GM12878 (cell line): ENCODE measurements at regions not wholly inside any gene's neighbourhood (a gene's known extent, or its start where the extent isn't known, plus 50 kb on each side); places are given as distances from the start of the nearest gene placed in this dataset.

Source experiments
- ATAC-seq: fragments of 200-7000 bp; cut with Tn5 transposase; 3 replicates; pipeline ENCODE4 v1.9.1; 2020; ENCODE audit warnings: mild to moderate bottlenecking, moderate library complexity
- BruUV-seq: library from RNA; stranded (reverse); fragments of 400-500 nt; replicated peaks from 2 replicates; lab custom pipeline; 2021; lab: Mats Ljungman, UMichigan
- CTCF ChIA-PET: fragments of 300-600 bp; sonication (Branson Sonifier 250); formaldehyde crosslinking; extraction: SDS; loops from one replicate; lab custom pipeline; 2021; ENCODE audit warnings: inconsistent platforms; lab: Yijun Ruan, JAX
- POLR2A ChIA-PET: fragments of 350-600 bp; formaldehyde crosslinking; extraction: SDS; loops from one replicate; lab custom pipeline; 2021; ENCODE audit warnings: inconsistent platforms; lab: Charles Lee
- RAD21 ChIA-PET: fragments of 300-600 bp; sonication (Branson Sonifier 250); formaldehyde crosslinking; loops from one replicate; lab custom pipeline; 2023; ENCODE audit warnings: antibody characterized with exemption; ENCODE audit not compliant: unreplicated experiment; lab: Charles Lee
- SMC1A ChIA-PET: fragments of 300-600 bp; sonication (Branson Sonifier 250); formaldehyde crosslinking; loops from one replicate; lab custom pipeline; 2023; ENCODE audit not compliant: unreplicated experiment, uncharacterized antibody; lab: Charles Lee
- DNase-seq: peaks from one replicate; pipeline ENCODE4 v3.0.0-alpha.2; 2011; ENCODE audit warnings: low read depth, low spot score
- FAIRE-seq: peaks from 3 replicates; lab custom pipeline; 2011; peaks lifted over from hg19 to GRCh38; lab: Jason Lieb, UNC
- H2AFZ ChIP-seq: 2 replicates; pipeline ENCODE4 v1.6.0; 2011; ENCODE audit warnings: low read depth, low read length, control low read depth; ENCODE audit not compliant: control insufficient read depth
- H3K27ac ChIP-seq: 2 replicates; pipeline ENCODE4 v1.5.1; 2011; ENCODE audit warnings: control low read depth; ENCODE audit not compliant: control insufficient read depth, insufficient read depth
- H3K27me3 ChIP-seq, 2 experiments: replicated peaks in 1 of 2; 2 replicates each; pipeline versions ENCODE4 v1.6.0 to v1.6.1; 2011; ENCODE audit warnings: low read length in 1 of 2; ENCODE audit not compliant: control insufficient read depth in 2 of 2, insufficient read depth in 2 of 2
- H3K36me3 ChIP-seq, 2 experiments: 2 replicates each; pipeline ENCODE4 v1.5.1; 2011; ENCODE audit warnings: low read length in 1 of 2; ENCODE audit not compliant: control insufficient read depth in 2 of 2, insufficient read depth in 2 of 2
- H3K4me1 ChIP-seq: 2 replicates; pipeline ENCODE4 v1.6.1; 2011; ENCODE audit warnings: mild to moderate bottlenecking, low read length, moderate library complexity, mixed read lengths; ENCODE audit not compliant: control insufficient read depth, insufficient read depth
- H3K4me2 ChIP-seq: 2 replicates; pipeline ENCODE4 v1.6.0; 2011; ENCODE audit warnings: control low read depth; ENCODE audit not compliant: control insufficient read depth, insufficient read depth
- H3K4me3 ChIP-seq: fragments of 200-600 bp; sonication (generic); 2 replicates; pipeline ENCODE4 v1.5.1; 2016
- H3K79me2 ChIP-seq: 2 replicates; pipeline ENCODE4 v1.6.0; 2011; ENCODE audit warnings: low read length; ENCODE audit not compliant: control insufficient read depth, insufficient read depth
- H3K9ac ChIP-seq: 2 replicates; pipeline ENCODE4 v1.8.0; 2011; ENCODE audit warnings: low read length, control low read depth, mixed read lengths; ENCODE audit not compliant: control insufficient read depth, insufficient read depth
- H3K9me3 ChIP-seq: replicated peaks from 3 replicates; pipeline ENCODE4 v1.5.1; 2011; ENCODE audit warnings: mild to moderate bottlenecking, low read length; ENCODE audit not compliant: control insufficient read depth, insufficient read depth
- H4K20me1 ChIP-seq: 2 replicates; pipeline ENCODE4 v1.6.0; 2011; ENCODE audit not compliant: control insufficient read depth, insufficient read depth
- ATF7 ChIP-seq: fragments of 450-650 bp; IDR thresholded peaks from 2 replicates; pipeline ENCODE4 v1.6.1; 2016; ENCODE audit warnings: low read depth, mild to moderate bottlenecking
- BCL11A ChIP-seq: IDR thresholded peaks from 2 replicates; pipeline ENCODE4 v1.6.1; 2011; ENCODE audit warnings: low read depth, low read length
- DPF2 ChIP-seq: fragments of 450-650 bp; IDR thresholded peaks from 2 replicates; pipeline ENCODE4 v1.6.1; 2017; ENCODE audit warnings: mild to moderate bottlenecking
- MTA2 ChIP-seq: fragments of 450-650 bp; IDR thresholded peaks from 2 replicates; pipeline ENCODE4 v1.6.1; 2016; ENCODE audit warnings: low read depth, mild to moderate bottlenecking, moderate library complexity
- PAX8 ChIP-seq: fragments of 450-650 bp; IDR thresholded peaks from 2 replicates; pipeline ENCODE4 v1.6.1; 2017; ENCODE audit warnings: mild to moderate bottlenecking, moderate library complexity
- POU2F2 ChIP-seq: IDR thresholded peaks from 3 replicates; pipeline ENCODE4 v1.6.1; 2011; ENCODE audit warnings: low read depth, mild to moderate bottlenecking, low read length, borderline replicate concordance
- RB1 ChIP-seq: fragments of 450-650 bp; formaldehyde crosslinking; IDR thresholded peaks from 2 replicates; pipeline ENCODE4 v1.6.1; 2017; ENCODE audit warnings: mild to moderate bottlenecking, borderline replicate concordance
- RELA ChIP-seq: fragments of 450-650 bp; IDR thresholded peaks from 2 replicates; pipeline ENCODE4 v1.8.0; 2014; ENCODE audit warnings: borderline replicate concordance; ENCODE audit not compliant: partially characterized antibody
- SRF ChIP-seq, 2 experiments: IDR thresholded peaks; 2 replicates each; pipeline ENCODE4 v1.6.1; 2011; ENCODE audit warnings: low read depth in 2 of 2, low read length in 2 of 2, mild to moderate bottlenecking in 1 of 2, moderate library complexity in 1 of 2
- ZSCAN29 ChIP-seq: fragments of 450-650 bp; IDR thresholded peaks from 2 replicates; pipeline ENCODE4 v1.6.1; 2017; ENCODE audit warnings: mild to moderate bottlenecking, moderate library complexity
- WGBS: methylation state at CpG from one replicate; pipeline ENCODE4 v1.1.6; 2016; ENCODE audit warnings: low lambda C conversion rate; ENCODE audit not compliant: insufficient replicate concordance, insufficient coverage; ENCODE audit errors: missing lambda C conversion rate; 5-methylcytosine and 5-hydroxymethylcytosine counted together
- in situ Hi-C: fragments of 300-500 bp; cut with MboI; formaldehyde crosslinking; loops from 9 replicates; pipeline ENCODE4 v1.14.3; 2018; ENCODE audit warnings: mixed read lengths
- intact Hi-C: fragments of 100-400 bp; cut with micrococcal nuclease; formaldehyde crosslinking; loops from one replicate; pipeline ENCODE4 v1.14.2; 2022; ENCODE audit not compliant: unreplicated experiment
- TF ChIP-seq, protein P1 (sequence below): IDR thresholded peaks from 2 replicates; pipeline ENCODE4 v1.6.1; 2012; ENCODE audit warnings: improper control_type of control experiment, low read depth, low read length; ENCODE audit not compliant: insufficient replicate concordance
- TF ChIP-seq, protein P2 (sequence below): IDR thresholded peaks from 2 replicates; pipeline ENCODE4 v1.6.1; 2011; ENCODE audit warnings: borderline replicate concordance, low read depth, mild to moderate bottlenecking, moderate library complexity, low read length; ENCODE audit not compliant: insufficient read depth, poor library complexity, severe bottlenecking

GRCh38 chr18:78765142-78765541 lies 214.5 kb upstream of the SALL3 start:
- no peaks in the 10 kb centered on the region for H4K20me1 ChIP-seq
- in situ Hi-C loops (no loop called here), intact Hi-C loops (no loop called here)
- no peak for TF ChIP-seq ATF7
- TF ChIP-seq ZSCAN29, result no peak
- TF ChIP-seq RELA, result no peak
- TF ChIP-seq SRF (IDR thresholded peaks at IDR 0.05; ENCODE audit: low read depth in 2 of 2, low read length in 2 of 2), result no peak
- no peak for TF ChIP-seq MTA2
- TF ChIP-seq, protein P1, sequence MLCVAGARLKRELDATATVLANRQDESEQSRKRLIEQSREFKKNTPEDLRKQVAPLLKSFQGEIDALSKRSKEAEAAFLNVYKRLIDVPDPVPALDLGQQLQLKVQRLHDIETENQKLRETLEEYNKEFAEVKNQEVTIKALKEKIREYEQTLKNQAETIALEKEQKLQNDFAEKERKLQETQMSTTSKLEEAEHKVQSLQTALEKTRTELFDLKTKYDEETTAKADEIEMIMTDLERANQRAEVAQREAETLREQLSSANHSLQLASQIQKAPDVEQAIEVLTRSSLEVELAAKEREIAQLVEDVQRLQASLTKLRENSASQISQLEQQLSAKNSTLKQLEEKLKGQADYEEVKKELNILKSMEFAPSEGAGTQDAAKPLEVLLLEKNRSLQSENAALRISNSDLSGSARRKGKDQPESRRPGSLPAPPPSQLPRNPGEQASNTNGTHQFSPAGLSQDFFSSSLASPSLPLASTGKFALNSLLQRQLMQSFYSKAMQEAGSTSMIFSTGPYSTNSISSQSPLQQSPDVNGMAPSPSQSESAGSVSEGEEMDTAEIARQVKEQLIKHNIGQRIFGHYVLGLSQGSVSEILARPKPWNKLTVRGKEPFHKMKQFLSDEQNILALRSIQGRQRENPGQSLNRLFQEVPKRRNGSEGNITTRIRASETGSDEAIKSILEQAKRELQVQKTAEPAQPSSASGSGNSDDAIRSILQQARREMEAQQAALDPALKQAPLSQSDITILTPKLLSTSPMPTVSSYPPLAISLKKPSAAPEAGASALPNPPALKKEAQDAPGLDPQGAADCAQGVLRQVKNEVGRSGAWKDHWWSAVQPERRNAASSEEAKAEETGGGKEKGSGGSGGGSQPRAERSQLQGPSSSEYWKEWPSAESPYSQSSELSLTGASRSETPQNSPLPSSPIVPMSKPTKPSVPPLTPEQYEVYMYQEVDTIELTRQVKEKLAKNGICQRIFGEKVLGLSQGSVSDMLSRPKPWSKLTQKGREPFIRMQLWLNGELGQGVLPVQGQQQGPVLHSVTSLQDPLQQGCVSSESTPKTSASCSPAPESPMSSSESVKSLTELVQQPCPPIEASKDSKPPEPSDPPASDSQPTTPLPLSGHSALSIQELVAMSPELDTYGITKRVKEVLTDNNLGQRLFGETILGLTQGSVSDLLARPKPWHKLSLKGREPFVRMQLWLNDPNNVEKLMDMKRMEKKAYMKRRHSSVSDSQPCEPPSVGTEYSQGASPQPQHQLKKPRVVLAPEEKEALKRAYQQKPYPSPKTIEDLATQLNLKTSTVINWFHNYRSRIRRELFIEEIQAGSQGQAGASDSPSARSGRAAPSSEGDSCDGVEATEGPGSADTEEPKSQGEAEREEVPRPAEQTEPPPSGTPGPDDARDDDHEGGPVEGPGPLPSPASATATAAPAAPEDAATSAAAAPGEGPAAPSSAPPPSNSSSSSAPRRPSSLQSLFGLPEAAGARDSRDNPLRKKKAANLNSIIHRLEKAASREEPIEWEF, result no peak
- TF ChIP-seq PAX8, result no peak
- TF ChIP-seq DPF2, result no peak
- TF ChIP-seq, protein P2, sequence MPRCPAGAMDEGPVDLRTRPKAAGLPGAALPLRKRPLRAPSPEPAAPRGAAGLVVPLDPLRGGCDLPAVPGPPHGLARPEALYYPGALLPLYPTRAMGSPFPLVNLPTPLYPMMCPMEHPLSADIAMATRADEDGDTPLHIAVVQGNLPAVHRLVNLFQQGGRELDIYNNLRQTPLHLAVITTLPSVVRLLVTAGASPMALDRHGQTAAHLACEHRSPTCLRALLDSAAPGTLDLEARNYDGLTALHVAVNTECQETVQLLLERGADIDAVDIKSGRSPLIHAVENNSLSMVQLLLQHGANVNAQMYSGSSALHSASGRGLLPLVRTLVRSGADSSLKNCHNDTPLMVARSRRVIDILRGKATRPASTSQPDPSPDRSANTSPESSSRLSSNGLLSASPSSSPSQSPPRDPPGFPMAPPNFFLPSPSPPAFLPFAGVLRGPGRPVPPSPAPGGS, result no peak
- no peak for TF ChIP-seq POU2F2
- no peak for TF ChIP-seq BCL11A
- no peak for TF ChIP-seq RB1
- no peak for DNase-seq
- H3K9me3 ChIP-seq, result no peaks in the 10 kb centered on the region
- no peak overlapping the region for H3K4me2 ChIP-seq
- H3K79me2 ChIP-seq, result no peaks in the 10 kb centered on the region
- H3K36me3 ChIP-seq, result no peaks in the 10 kb centered on the region
- ATAC-seq, result no peak
- WGBS, result 10% methylated on average over 10 of the region's 12 CpGs
- no peak overlapping the region for H2AFZ ChIP-seq
- FAIRE-seq, result no peak
- ChIA-PET CTCF (no interaction called here), RAD21 (no interaction called here), POLR2A (no interaction called here), SMC1A (no interaction called here)
- no peak overlapping the region for H3K27ac ChIP-seq
- no peaks in the 10 kb centered on the region for H3K27me3 ChIP-seq
- no peak overlapping the region for H3K9ac ChIP-seq
- no peaks in the 10 kb centered on the region for H3K4me1 ChIP-seq
- BruUV-seq, result no TSS peak
- H3K4me3 ChIP-seq, result no peak overlapping the region
